CD4-positive, alpha-beta memory T cell (primary cell): ENCODE measurements at regions not wholly inside any gene's neighbourhood (a gene's known extent, or its start where the extent isn't known, plus 50 kb on each side); places are given as distances from the start of the nearest gene placed in this dataset.

Experiments used
- CTCF ChIA-PET: fragments of 350-600 bp; sonication (Branson Sonifier 250); formaldehyde crosslinking; loops from one replicate; lab custom pipeline; 2021; ENCODE audit warnings: inconsistent platforms; ENCODE audit not compliant: partially characterized antibody; lab: Charles Lee
- POLR2A ChIA-PET: fragments of 350-600 bp; sonication (Branson Sonifier 250); formaldehyde crosslinking; loops from one replicate; lab custom pipeline; 2021; ENCODE audit not compliant: partially characterized antibody; lab: Charles Lee
- DNase-seq, 5 donors: peaks; one replicate each; pipeline versions ENCODE4 v3.0.0 to v3.0.0-alpha.2; 2020 to 2022; ENCODE audit warnings: mixed read lengths in 1 of 5
- H3K27ac ChIP-seq: one replicate; pipeline ENCODE4 v1.7.0; 2013; ENCODE audit warnings: low read depth, low read length
- H3K27me3 ChIP-seq: 2 replicates; pipeline ENCODE4 v1.7.0; 2013; ENCODE audit warnings: mild to moderate bottlenecking, low read length, moderate library complexity; ENCODE audit not compliant: insufficient read depth
- H3K36me3 ChIP-seq: 2 replicates; pipeline ENCODE4 v1.7.0; 2013; ENCODE audit warnings: mild to moderate bottlenecking, low read length, moderate library complexity; ENCODE audit not compliant: insufficient read depth
- H3K4me1 ChIP-seq: 2 replicates; pipeline ENCODE4 v1.7.0; 2013; ENCODE audit warnings: mild to moderate bottlenecking, low read length, moderate library complexity; ENCODE audit not compliant: insufficient read depth
- H3K4me3 ChIP-seq, 2 donors: one replicate each; pipeline ENCODE4 v1.7.0; 2013; ENCODE audit warnings: low read length in 2 of 2, mild to moderate bottlenecking in 1 of 2
- H3K9me3 ChIP-seq, 2 donors: one replicate each; pipeline ENCODE4 v1.7.0; 2013; ENCODE audit warnings: low read length in 2 of 2, control low read depth in 1 of 2; ENCODE audit not compliant: control insufficient read depth in 1 of 2
- H3K27ac Mint-ChIP-seq, 7 donors: one replicate each; pipeline ENCODE4 v1.8.0; 2020 to 2021; ENCODE audit warnings: mixed read lengths in 7 of 7, mild to moderate bottlenecking in 6 of 7, inconsistent platforms in 3 of 7, moderate library complexity in 3 of 7
- H3K27me3 Mint-ChIP-seq, 2 donors: one replicate each; pipeline ENCODE4 v1.8.0; 2020 to 2021; ENCODE audit warnings: mixed read lengths in 2 of 2
- H3K36me3 Mint-ChIP-seq, 2 donors: one replicate each; pipeline ENCODE4 v1.8.0; 2020 to 2021; ENCODE audit warnings: mixed read lengths in 2 of 2, inconsistent platforms in 1 of 2, mild to moderate bottlenecking in 1 of 2
- H3K4me1 Mint-ChIP-seq, 4 donors: one replicate each; pipeline ENCODE4 v1.8.0; 2020 to 2021; ENCODE audit warnings: mixed read lengths in 4 of 4, mild to moderate bottlenecking in 1 of 4
- H3K4me3 Mint-ChIP-seq, 8 donors: one replicate each; pipeline ENCODE4 v1.8.0; 2020 to 2021; ENCODE audit warnings: mixed read lengths in 8 of 8, mild to moderate bottlenecking in 7 of 8, moderate library complexity in 6 of 8, inconsistent platforms in 3 of 8
- H3K9me3 Mint-ChIP-seq, 8 donors: one replicate each; pipeline ENCODE4 v1.8.0; 2020 to 2021; ENCODE audit warnings: mixed read lengths in 8 of 8, mild to moderate bottlenecking in 5 of 8, inconsistent platforms in 3 of 8, moderate library complexity in 1 of 8
- intact Hi-C: fragments of 100-400 bp; cut with micrococcal nuclease; formaldehyde crosslinking; loops from one replicate; pipeline ENCODE4 v1.15.1; 2023

GRCh38 chr5:147061431-147061830 lies 173.4 kb upstream of the STK32A start:
- peaks cover 6 to 9% (median 8%) of the 10 kb centered on the region in 4 donors for H3K4me1 Mint-ChIP-seq
- ChIA-PET CTCF (no interaction called here), POLR2A (no interaction called here)
- Histone ChIP-seq H3K27ac (no peak overlapping the region), H3K4me3 (no peak overlapping the region), H3K36me3 (no peaks in the 10 kb centered on the region), H3K27me3 (no peaks in the 10 kb centered on the region), H3K4me1 (no peaks in the 10 kb centered on the region), H3K9me3 (no peaks in the 10 kb centered on the region)
- H3K4me3 Mint-ChIP-seq = no peak overlapping the region
- DNase-seq = no peak
- no peak overlapping the region for H3K27ac Mint-ChIP-seq
- intact Hi-C loops = no loop called here
- H3K9me3 Mint-ChIP-seq = peaks cover 0 to 5% (median 0%) of the 10 kb centered on the region in 8 donors
- peaks cover 0 to 1% of the 10 kb centered on the region in 2 donors for H3K27me3 Mint-ChIP-seq
- H3K36me3 Mint-ChIP-seq = no peaks in the 10 kb centered on the region

- peaks cover 6 to 9% (median 8%) of the 10 kb centered on the region in 4 donors for H3K4me1 Mint-ChIP-seq
- Histone ChIP-seq H3K9me3 (no peaks in the 10 kb centered on the region), H3K27ac (no peak overlapping the region), H3K36me3 (no peaks in the 10 kb centered on the region), H3K27me3 (no peaks in the 10 kb centered on the region), H3K4me1 (no peaks in the 10 kb centered on the region), H3K4me3 (no peak overlapping the region)
- ChIA-PET POLR2A (no interaction called here), CTCF (no interaction called here)
- H3K36me3 Mint-ChIP-seq = no peaks in the 10 kb centered on the region
- H3K4me3 Mint-ChIP-seq = no peak overlapping the region
- no peak overlapping the region for H3K27ac Mint-ChIP-seq
- intact Hi-C loops = no loop called here
- peaks cover 0 to 1% of the 10 kb centered on the region in 2 donors for H3K27me3 Mint-ChIP-seq
- no peak for DNase-seq
- H3K9me3 Mint-ChIP-seq = peaks cover 0 to 5% (median 0%) of the 10 kb centered on the region in 8 donors
Measured at GRCh38 chr5:147062427-147062826, 172.4 kb upstream of the STK32A start.

GRCh38 chr5:147063943-147064342 lies 170.9 kb upstream of the STK32A start:
- no peaks in the 10 kb centered on the region for H3K27me3 ChIP-seq
- POLR2A ChIA-PET = no interaction called here
- no peak overlapping the region for H3K4me3 ChIP-seq
- CTCF ChIA-PET = no interaction called here
- peaks cover 0 to 1% of the 10 kb centered on the region in 2 donors for H3K27me3 Mint-ChIP-seq
- DNase-seq = no peak
- no peak overlapping the region for H3K4me3 Mint-ChIP-seq
- H3K4me1 Mint-ChIP-seq = peaks cover 6 to 9% (median 8%) of the 10 kb centered on the region in 4 donors
- intact Hi-C loops = no loop called here
- no peaks in the 10 kb centered on the region for H3K4me1 ChIP-seq
- H3K9me3 Mint-ChIP-seq = peaks cover 0 to 5% (median 0%) of the 10 kb centered on the region in 8 donors
- no peaks in the 10 kb centered on the region for H3K36me3 Mint-ChIP-seq
- H3K36me3 ChIP-seq = no peaks in the 10 kb centered on the region
- no peak overlapping the region for H3K27ac ChIP-seq
- no peak overlapping the region for H3K27ac Mint-ChIP-seq
- H3K9me3 ChIP-seq = no peaks in the 10 kb centered on the region

GRCh38 chr5:147065071-147065470 lies 169.8 kb upstream of the STK32A start:
- DNase-seq = no peak
- Histone ChIP-seq H3K27me3 (no peaks in the 10 kb centered on the region), H3K27ac (no peak overlapping the region), H3K4me3 (no peak overlapping the region), H3K4me1 (no peaks in the 10 kb centered on the region), H3K36me3 (no peaks in the 10 kb centered on the region), H3K9me3 (no peaks in the 10 kb centered on the region)
- Mint-ChIP-seq H3K27me3 (no peaks in the 10 kb centered on the region), H3K36me3 (no peaks in the 10 kb centered on the region), H3K9me3 (peaks cover 0 to 5% (median 0%) of the 10 kb centered on the region in 8 donors), H3K27ac (peak overlapping the region in 1 of 7 donors; percentile 77), H3K4me3 (peak overlapping the region; percentile 6 to 62 (median 36)), H3K4me1 (peaks cover 6 to 9% (median 8%) of the 10 kb centered on the region in 4 donors)
- CTCF ChIA-PET = no interaction called here
- intact Hi-C loops = no loop called here
- POLR2A ChIA-PET = no interaction called here

- Histone ChIP-seq H3K4me3 (no peak overlapping the region), H3K4me1 (no peaks in the 10 kb centered on the region), H3K27me3 (no peaks in the 10 kb centered on the region), H3K36me3 (no peaks in the 10 kb centered on the region), H3K27ac (no peak overlapping the region), H3K9me3 (no peaks in the 10 kb centered on the region)
- no peak overlapping the region for H3K27ac Mint-ChIP-seq
- H3K27me3 Mint-ChIP-seq = peaks cover 0 to 2% of the 10 kb centered on the region in 2 donors
- intact Hi-C loops = no loop called here
- H3K4me3 Mint-ChIP-seq = no peak overlapping the region
- ChIA-PET CTCF (interaction anchor here (1.7 kb wide), 1 partner anchor 29 kb away, joined by 3 read pairs; no protein-coding TSS in a partner anchor), POLR2A (no interaction called here)
- no peak for DNase-seq
- H3K4me1 Mint-ChIP-seq = peaks cover 6 to 8% (median 7%) of the 10 kb centered on the region in 4 donors
- H3K36me3 Mint-ChIP-seq = no peaks in the 10 kb centered on the region
- H3K9me3 Mint-ChIP-seq = peaks cover 0 to 5% (median 0%) of the 10 kb centered on the region in 8 donors
Measured at GRCh38 chr5:147068998-147069397, 165.8 kb upstream of the STK32A start.

GRCh38 chr5:147072622-147073021 lies 162.2 kb upstream of the STK32A start:
- Histone ChIP-seq H3K4me3 (no peak overlapping the region), H3K36me3 (no peaks in the 10 kb centered on the region), H3K4me1 (no peaks in the 10 kb centered on the region), H3K27me3 (no peaks in the 10 kb centered on the region), H3K27ac (no peak overlapping the region), H3K9me3 (no peaks in the 10 kb centered on the region)
- Mint-ChIP-seq H3K27me3 (peaks cover 0 to 2% of the 10 kb centered on the region in 2 donors), H3K4me1 (no peaks in the 10 kb centered on the region), H3K4me3 (no peak overlapping the region), H3K27ac (no peak overlapping the region), H3K36me3 (no peaks in the 10 kb centered on the region), H3K9me3 (no peaks in the 10 kb centered on the region)
- CTCF ChIA-PET = no interaction called here
- intact Hi-C loops = no loop called here
- DNase-seq = no peak
- POLR2A ChIA-PET = no interaction called here

GRCh38 chr5:147073098-147073497 lies 161.7 kb upstream of the STK32A start:
- ChIA-PET CTCF (no interaction called here), POLR2A (no interaction called here)
- no peaks in the 10 kb centered on the region for H3K9me3 ChIP-seq
- no peak for DNase-seq
- Mint-ChIP-seq H3K4me3 (no peak overlapping the region), H3K27me3 (peaks cover 0 to 2% of the 10 kb centered on the region in 2 donors), H3K36me3 (no peaks in the 10 kb centered on the region), H3K4me1 (no peaks in the 10 kb centered on the region), H3K9me3 (no peaks in the 10 kb centered on the region), H3K27ac (no peak overlapping the region)
- H3K4me1 ChIP-seq = no peaks in the 10 kb centered on the region
- no peak overlapping the region for H3K4me3 ChIP-seq
- no peaks in the 10 kb centered on the region for H3K36me3 ChIP-seq
- intact Hi-C loops = no loop called here
- no peak overlapping the region for H3K27ac ChIP-seq
- no peaks in the 10 kb centered on the region for H3K27me3 ChIP-seq

GRCh38 chr5:147075187-147075586 lies 159.6 kb upstream of the STK32A start:
- Histone ChIP-seq H3K36me3 (no peaks in the 10 kb centered on the region), H3K27me3 (no peaks in the 10 kb centered on the region), H3K4me3 (no peak overlapping the region), H3K4me1 (no peaks in the 10 kb centered on the region), H3K27ac (no peak overlapping the region), H3K9me3 (no peaks in the 10 kb centered on the region)
- Mint-ChIP-seq H3K36me3 (no peaks in the 10 kb centered on the region), H3K4me1 (no peaks in the 10 kb centered on the region), H3K4me3 (no peak overlapping the region), H3K9me3 (no peaks in the 10 kb centered on the region), H3K27ac (no peak overlapping the region), H3K27me3 (peaks cover 0 to 2% of the 10 kb centered on the region in 2 donors)
- intact Hi-C loops = no loop called here
- CTCF ChIA-PET = no interaction called here
- POLR2A ChIA-PET = no interaction called here
- DNase-seq = no peak
